SH-SY5Y (cell line): ENCODE measurements at regions not wholly inside any gene's neighbourhood (a gene's known extent, or its start where the extent isn't known, plus 50 kb on each side); places are given as distances from the start of the nearest gene placed in this dataset.
A peak's percentile ranks its signal among the peaks of the same experiment; 100 is the strongest.

Experiments
- GATA2 ChIP-seq: IDR thresholded peaks from 2 replicates; pipeline ENCODE4 v1.6.1; 2011; ENCODE audit warnings: mild to moderate bottlenecking, low read depth, low read length
- GATA3 ChIP-seq: IDR thresholded peaks from 2 replicates; pipeline ENCODE4 v1.6.1; 2011; ENCODE audit warnings: low read depth, mild to moderate bottlenecking, low read length, moderate library complexity

DNA sequence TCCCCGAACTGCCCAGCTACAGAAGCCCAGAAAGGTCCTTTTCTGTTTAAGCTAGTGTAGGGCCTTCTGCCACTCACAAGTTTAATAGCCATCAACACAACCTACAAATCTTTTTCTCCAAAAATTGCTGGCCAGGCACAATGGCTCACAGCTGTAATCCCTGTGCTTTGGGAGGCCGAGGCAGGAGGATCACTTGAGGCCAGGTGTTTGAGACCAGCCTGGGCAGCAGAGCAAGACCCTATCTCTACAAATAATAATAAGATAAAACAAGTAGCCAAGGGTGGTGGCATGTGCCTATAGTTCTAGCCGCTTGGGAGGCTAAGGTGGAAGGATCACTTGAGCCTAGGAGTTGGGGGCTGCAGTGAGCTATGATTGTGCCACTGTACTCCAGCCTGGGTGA is 176.4 kb downstream of the HSD17B3 start:
- TF ChIP-seq GATA2 (no peak), GATA3 (no peak)

DNA sequence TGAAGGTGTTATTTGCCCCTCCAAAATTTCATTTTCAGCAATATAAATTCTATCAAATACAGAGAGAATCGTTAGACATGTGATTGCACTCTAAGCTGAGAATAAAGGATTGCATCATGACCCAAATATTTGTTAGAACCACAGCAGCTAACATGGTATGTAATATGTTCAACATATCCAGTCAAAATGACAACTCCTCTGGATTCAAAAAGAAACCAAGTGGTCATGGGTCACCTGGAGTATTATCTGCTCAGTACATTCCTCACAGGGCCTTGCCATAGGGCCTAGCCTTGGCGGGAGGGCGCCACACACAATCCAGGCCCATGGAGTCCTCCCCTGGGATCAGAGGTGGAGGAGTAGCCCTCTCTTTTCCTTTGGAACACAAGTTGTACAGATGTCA is 179.2 kb downstream of the HSD17B3 start:
- no peak for TF ChIP-seq GATA2
- TF ChIP-seq GATA3, result no peak

DNA sequence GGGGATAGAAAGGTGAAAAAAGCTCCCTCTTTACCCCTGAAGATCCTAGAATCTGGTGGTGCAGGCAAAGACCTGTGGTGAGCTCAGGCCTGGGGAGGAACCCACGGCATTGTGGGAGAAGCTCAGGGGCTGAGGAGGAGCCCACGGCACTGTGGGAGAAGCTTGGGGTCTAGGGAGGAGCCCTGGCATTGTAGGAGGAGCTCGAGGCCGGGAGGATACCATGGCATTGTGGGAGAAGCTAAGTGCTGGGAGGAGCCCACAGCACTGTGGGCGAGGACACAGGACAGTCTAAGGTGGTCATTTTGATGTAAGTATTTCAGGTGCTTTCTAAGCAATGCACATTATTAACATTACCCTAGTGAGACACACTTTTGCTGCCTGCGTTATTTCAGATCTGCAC is 179.7 kb downstream of the HSD17B3 start:
- TF ChIP-seq GATA3 (no peak), GATA2 (no peak)

DNA sequence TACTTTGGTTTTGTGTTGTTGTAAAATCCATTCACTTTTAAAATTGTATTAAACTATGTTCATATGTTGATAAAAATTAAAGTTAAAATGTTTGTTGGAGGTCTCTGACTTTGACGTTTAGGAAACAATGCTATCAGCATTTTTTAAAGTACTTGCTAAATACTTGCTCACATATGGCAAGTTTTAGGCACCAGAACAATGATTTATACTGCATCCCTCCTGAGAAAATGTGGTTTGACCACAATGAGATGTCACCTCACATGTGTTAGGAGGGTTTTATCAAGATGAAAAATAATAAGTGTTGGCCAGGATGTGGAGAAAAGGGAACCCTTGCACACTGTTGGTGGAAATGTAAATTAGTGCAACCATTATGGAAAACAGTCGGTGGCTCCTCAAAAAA is 180.8 kb downstream of the HSD17B3 start:
- no peak for TF ChIP-seq GATA3
- no peak for TF ChIP-seq GATA2

DNA sequence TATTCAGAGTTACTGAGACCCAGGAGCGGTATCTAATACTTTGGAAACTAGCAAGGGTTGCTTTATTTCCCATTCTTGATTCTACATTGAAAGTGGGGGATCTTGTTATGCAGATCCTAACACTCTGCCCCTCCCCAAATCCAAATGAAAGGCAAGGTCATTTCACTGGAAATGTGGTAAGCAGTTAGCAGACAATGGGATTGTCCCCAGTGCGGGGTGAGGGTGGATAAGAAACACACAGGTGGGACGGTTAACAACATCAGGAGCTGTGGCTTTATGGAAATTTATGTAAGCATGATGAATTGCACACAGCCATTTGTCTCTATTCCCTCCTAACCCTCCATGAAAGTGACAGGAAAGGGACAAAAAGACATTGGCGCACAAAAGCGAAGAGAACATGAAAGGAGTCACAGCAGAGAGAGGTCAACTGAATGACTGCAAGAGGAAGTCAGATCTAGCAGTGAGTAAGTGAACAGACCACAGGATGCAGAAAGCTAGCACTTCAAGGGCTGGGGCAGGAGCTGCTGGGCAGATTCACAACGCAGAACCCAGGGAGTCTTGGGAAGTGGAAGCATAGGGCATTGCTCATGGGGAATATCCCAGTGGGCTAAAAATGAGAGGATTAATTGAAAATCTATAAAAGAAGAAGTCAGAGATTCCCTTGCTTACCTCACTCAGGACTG is 184.4 kb downstream of the HSD17B3 start:
- TF ChIP-seq GATA2 (no peak), GATA3 (no peak)

DNA sequence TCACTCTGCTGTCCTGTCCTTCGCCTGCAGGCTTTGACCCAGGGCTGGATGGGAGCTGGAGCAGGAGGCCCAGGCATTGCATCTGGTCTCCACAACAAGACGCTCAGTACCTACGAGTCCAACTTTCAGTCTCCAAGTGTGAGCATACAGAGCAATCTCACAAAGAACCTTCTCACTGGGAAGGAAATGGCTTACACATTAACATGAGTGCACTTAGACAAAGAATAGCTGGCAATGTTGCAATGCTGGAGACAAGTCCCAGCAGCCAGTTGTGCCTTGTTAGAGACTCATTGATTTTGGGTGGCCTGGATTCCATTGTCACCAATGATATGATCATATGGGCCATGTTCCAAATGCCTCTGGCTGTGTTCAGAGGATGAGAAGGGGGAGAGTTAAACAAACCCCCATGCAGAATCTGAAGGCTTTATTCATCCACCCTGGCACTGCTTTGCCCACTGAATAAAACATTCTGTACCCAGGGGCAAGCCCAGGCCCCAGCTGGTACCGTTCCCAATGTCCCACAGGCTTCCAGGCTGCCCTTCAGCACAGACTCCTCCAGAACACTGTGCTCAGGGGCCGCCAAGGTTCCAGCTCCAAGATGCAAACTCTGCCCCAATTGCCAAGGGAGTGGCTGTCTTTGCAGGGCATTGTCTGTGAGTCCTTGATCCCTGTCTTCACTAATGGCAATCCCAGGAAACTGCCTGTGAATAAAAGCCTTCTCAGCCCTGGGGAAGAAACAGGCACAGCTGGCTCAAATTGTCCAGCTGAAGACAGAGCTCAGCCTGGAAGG is 185.5 kb downstream of the HSD17B3 start:
- TF ChIP-seq GATA2 (peak; percentile 58), GATA3 (no peak)

DNA sequence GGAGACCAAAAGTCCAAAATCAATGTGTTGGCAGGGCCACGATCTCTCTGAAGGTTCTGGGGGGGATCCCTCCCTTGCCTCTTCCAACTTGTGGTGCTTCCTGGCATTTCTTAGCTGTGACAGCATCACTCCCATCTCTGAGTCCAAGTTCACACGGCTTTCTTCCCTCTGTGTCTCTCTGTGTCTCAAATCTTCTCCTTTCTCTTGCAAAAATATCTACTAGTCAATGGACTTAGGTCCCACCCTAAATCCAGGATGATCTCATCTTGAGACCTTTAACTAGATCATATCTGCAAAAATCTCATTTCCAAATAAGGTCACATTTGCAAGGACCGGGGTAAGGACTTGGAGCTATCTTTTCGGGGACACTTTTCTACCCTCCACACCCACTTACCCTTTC is 186.1 kb downstream of the HSD17B3 start:
- TF ChIP-seq GATA3 (no peak), GATA2 (no peak)

DNA sequence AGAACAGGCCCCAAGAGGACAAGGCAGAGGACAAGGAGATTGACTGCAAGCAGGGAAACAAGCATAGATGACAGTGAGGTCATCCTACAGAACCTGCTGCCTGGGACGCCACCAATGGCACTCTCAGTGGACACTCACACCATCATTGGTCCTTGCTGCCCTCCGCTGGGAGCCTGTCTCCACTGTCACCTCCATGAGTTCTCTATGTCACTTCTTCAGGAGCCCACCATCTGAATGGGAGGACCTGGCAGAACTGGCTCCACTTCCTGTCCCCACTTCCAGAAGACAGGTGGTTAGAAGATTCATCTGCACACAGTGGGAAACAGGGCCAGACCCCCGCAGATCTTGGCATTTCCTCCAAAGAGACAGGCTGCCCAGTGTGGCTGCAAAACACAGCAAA is 188.9 kb downstream of the HSD17B3 start:
- TF ChIP-seq GATA2, result no peak
- TF ChIP-seq GATA3, result no peak

DNA sequence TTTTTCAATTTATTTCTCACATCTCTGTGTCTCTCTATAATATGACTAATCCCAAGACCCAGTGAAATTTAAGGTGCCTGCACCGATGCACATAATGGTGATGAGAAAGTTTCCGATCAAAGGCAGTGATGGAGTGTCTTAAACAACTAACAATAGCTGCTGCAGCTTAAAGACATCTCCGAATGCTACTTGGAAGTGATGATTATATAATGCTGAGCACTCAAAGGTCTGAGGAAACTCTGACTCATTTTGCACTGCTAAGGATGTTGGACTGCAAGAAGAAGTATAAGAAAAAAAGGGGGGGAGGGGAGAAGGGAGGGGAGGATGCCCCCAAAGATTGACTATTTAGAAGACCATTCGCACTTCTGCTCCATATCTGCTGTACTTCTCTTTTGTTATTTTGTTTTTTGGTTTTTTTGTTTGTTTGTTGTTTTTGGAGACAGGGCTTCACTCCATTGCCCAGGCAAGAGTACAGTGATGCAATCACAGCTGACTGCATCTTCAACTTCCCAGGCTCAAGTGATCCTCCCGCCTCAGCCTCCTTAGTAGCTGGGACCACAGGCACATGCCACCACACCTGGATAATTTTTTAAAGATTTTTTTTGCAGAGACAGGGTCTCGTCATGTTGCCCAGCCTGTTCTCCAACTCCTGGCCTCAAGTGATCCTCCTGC is 192.2 kb downstream of the HSD17B3 start:
- TF ChIP-seq GATA2 (no peak), GATA3 (no peak)

DNA sequence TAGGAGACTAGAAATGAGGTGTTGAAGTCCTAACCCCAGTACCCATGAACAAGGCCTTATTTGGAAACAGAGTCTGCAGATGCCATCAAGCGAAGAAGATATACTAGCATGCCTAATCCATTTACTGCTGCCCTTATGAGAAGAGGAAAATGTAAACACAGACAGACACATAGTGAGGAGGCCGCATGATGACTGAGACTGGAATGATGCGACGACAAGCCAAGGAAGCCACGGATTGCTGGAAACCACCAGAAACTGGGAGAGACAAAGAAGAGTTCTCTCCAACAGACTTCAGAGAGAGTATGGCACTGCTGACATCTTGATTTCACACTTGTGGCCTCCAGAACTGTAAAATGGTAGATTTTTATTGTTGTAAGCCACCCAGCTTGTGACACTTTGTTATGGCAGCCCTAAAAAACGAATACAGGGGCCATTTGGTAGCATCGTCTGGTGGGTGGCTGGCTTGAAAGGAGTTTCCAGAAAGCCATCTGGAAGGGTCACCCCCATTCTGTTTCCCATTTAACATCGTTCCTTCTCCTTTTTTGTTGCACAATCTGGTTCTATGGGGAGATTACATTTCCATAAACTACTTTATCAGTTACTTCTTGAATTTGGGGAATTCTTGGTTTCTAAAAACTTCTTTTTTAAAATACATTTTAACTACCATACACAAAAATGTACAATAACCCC is 193.1 kb downstream of the HSD17B3 start:
- TF ChIP-seq GATA3 (no peak), GATA2 (no peak)

DNA sequence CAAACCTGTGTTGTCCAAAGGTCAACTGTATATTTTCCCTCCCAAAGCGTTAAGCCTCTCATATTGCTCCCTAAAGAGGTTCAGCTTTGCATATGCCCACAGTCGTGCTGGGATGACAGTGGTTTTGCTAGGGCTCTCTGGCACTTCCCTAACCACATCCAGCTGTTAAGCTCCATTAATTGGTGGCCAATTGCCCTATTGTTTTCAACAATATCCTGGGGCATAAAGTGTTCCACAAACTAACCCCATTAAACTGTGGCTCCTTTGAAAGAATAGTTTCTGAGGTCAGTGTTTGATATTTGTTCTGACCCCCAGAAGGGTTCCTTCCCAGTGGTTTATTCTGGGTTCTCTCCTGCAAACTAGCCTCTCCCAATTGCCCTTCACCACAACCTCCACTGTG is 194.5 kb downstream of the HSD17B3 start:
- no peak for TF ChIP-seq GATA2
- no peak for TF ChIP-seq GATA3

DNA sequence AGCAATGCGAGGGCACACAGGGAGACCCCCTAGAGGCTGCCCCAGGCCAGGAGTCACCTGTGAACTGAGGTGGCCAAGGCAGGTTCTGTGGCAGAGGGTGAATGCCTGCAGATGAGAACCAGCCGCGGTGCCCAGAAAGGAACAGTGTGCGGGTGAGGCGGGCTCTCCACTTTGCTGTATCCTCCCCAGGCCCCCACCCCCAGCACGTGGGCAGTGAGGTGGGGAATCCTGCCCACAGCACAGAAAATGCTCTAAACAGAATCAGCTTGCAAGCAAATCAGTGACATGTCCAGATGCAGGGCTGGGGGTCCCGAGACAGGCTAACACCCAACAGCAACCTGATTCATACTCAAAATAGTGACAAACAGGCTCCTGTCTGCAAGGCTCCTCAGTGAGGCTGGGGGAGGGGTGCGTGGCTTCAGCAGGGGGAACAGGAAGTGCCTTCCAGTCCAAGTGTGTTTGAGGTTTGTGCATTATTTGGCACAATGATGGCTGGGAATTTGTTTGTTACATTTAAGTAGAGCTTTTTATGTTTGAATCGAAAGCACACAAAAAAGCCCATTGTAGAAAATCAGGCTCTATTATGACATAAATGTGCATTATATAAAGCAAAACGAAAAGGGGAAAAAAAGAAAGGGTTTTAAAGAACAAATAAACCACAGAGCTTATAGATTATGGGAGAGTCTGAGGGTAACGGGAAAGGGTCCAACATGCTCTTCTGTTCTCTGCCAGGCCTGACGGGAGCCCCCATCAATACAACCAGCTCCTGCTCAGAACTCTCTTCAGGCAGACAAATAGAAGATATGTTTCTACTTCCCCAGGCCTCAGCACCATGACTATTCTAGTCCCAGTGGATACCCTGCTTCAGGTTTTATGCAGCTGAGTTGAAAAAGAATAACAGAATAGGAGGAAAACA is 201.3 kb downstream of the HSD17B3 start:
- TF ChIP-seq GATA3 (no peak), GATA2 (no peak)

DNA sequence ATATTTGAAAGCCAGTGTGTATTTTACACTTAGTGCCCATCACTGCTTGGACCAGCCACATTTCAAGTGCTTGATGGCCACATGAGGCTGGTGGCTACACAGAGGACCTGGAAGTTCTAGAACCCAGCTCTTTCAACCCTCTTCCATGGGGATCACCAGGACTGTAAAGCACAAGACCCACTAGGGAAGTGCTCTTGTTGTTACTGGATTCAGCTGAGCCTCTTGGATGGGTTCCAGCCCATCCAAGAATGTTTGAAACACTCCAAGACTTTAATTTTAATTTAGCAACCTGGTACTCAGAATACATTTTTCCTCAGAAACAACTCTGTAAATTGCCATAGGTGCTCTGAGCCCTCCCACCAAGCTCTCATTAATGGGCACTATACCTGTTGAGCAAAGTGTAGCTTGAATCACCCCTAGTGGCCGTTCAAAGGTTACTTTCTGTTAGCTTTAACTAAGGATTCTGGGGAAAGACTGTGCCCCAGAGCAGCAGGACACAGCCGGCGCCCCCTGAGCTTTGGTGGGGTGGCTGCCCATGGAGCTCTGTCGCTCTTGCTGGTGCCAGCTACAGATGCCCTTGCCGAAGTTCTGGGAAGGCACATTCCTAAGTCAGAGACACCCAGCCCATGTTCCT is 212.4 kb downstream of the HSD17B3 start:
- no peak for TF ChIP-seq GATA2
- no peak for TF ChIP-seq GATA3
